K562 (cell line): ENCODE measurements at regions not wholly inside any gene's neighbourhood (a gene's known extent, or its start where the extent isn't known, plus 50 kb on each side); places are given as distances from the start of the nearest gene placed in this dataset.
"Not testable (repeated sequence)": the region's sequence is repeated elsewhere in the genome, so short reads cannot be mapped to it uniquely, and the experiment has no call there.

Experiments used
- ATAC-seq: fragments of 200-7000 bp; cut with Tn5 transposase; 3 replicates; pipeline ENCODE4 v1.9.1; 2020; ENCODE audit warnings: moderate library complexity
- BruUV-seq: library from RNA; stranded (reverse); fragments of 400-500 nt; replicated peaks from 2 replicates; lab custom pipeline; 2021; lab: Mats Ljungman, UMichigan
- CTCF ChIA-PET: fragments of 300-600 bp; formaldehyde crosslinking; extraction: SDS; loops from one replicate; lab custom pipeline; 2021; ENCODE audit warnings: low intra/inter-chr PET ratio; lab: Yijun Ruan, JAX
- POLR2A ChIA-PET: fragments of 300-600, 350-650 bp; sonication (Branson Sonifier 250); formaldehyde crosslinking; extraction: SDS; loops from one replicate; lab custom pipeline; 2021; ENCODE audit warnings: antibody characterized with exemption, inconsistent platforms; lab: Yijun Ruan, JAX
- DNase-seq, 4 experiments: peaks; one replicate each; pipeline versions ENCODE4 v3.0.0 to v3.0.0-alpha.2; 2011 to 2018; ENCODE audit warnings: low spot score in 3 of 4, mixed read lengths in 3 of 4; ENCODE audit errors: extremely low read depth in 1 of 4
- FAIRE-seq: peaks from 2 replicates; lab custom pipeline; 2011; peaks lifted over from hg19 to GRCh38; lab: Jason Lieb, UNC
- H2AFZ ChIP-seq: 2 replicates; pipeline ENCODE4 v1.6.0; 2011; ENCODE audit warnings: low read depth, low read length, control low read depth, inconsistent platforms
- H3K27ac ChIP-seq: fragments of 200-600 bp; 3 replicates; pipeline ENCODE4 v1.8.0; 2011; ENCODE audit warnings: low read depth, mild to moderate bottlenecking, control low read depth, inconsistent platforms, low read length, moderate library complexity, mixed read lengths; ENCODE audit errors: extremely low read depth
- H3K27me3 ChIP-seq, 2 experiments: fragments of 300-600 bp in 1 of 2; 2 replicates in 1 of 2; 3 replicates in 1 of 2; pipeline versions ENCODE4 v1.6.0 to v1.8.0; 2011; ENCODE audit warnings: inconsistent platforms in 2 of 2, low read length in 2 of 2, mild to moderate bottlenecking in 1 of 2, mixed read lengths in 1 of 2, moderate library complexity in 1 of 2; ENCODE audit not compliant: control insufficient read depth in 2 of 2, insufficient read depth in 2 of 2
- H3K36me3 ChIP-seq: fragments of 300-600 bp; 3 replicates; pipeline ENCODE4 v1.8.0; 2011; ENCODE audit warnings: mild to moderate bottlenecking, low read length, inconsistent platforms; ENCODE audit not compliant: control insufficient read depth, insufficient read depth
- H3K4me1 ChIP-seq, 2 experiments: fragments of 200-600 bp in 1 of 2; replicated peaks in 1 of 2; 2 replicates in 1 of 2; 3 replicates in 1 of 2; pipeline versions ENCODE4 v1.5.1 to v1.8.0; 2011; ENCODE audit warnings: inconsistent platforms in 2 of 2, low read length in 2 of 2, mild to moderate bottlenecking in 1 of 2, mixed read lengths in 1 of 2, moderate library complexity in 1 of 2; ENCODE audit not compliant: control insufficient read depth in 2 of 2, insufficient read depth in 2 of 2
- H3K4me2 ChIP-seq: 2 replicates; pipeline ENCODE4 v1.6.1; 2011; ENCODE audit warnings: low read length, control low read depth, inconsistent platforms, mixed read lengths; ENCODE audit not compliant: insufficient read depth
- H3K4me3 ChIP-seq: fragments of 200-600 bp; sonication (generic), shearing (Covaris generic); 2 replicates; pipeline ENCODE4 v1.5.1; 2016; ENCODE audit warnings: control low read depth, inconsistent platforms
- H3K79me2 ChIP-seq: fragments of 200-600 bp; 3 replicates; pipeline ENCODE4 v1.8.0; 2011; ENCODE audit warnings: low read length, inconsistent platforms; ENCODE audit not compliant: control insufficient read depth, insufficient read depth
- H3K9ac ChIP-seq, 2 experiments: 2 replicates each; pipeline versions ENCODE4 v1.6.0 to v1.6.1; 2011; ENCODE audit warnings: low read depth in 2 of 2, low read length in 2 of 2, control low read depth in 1 of 2, inconsistent platforms in 1 of 2, mild to moderate bottlenecking in 1 of 2, mixed read lengths in 1 of 2; ENCODE audit not compliant: insufficient read depth in 1 of 2
- H3K9me1 ChIP-seq: one replicate; pipeline ENCODE4 v1.6.0; 2011; ENCODE audit warnings: inconsistent platforms, mild to moderate bottlenecking, low read length, moderate library complexity; ENCODE audit not compliant: control insufficient read depth, insufficient read depth
- H3K9me3 ChIP-seq: replicated peaks from 2 replicates; pipeline ENCODE4 v1.5.1; 2011; ENCODE audit warnings: low read depth, low read length, inconsistent platforms; ENCODE audit not compliant: control insufficient read depth, insufficient read depth
- H4K20me1 ChIP-seq: replicated peaks from 2 replicates; pipeline ENCODE4 v1.6.1; 2011; ENCODE audit warnings: low read length, inconsistent platforms, mixed read lengths; ENCODE audit not compliant: control insufficient read depth, insufficient read depth
- E2F4 ChIP-seq: sonication (generic); formaldehyde crosslinking; IDR thresholded peaks from 2 replicates; pipeline ENCODE4 v1.8.0; 2022; ENCODE audit warnings: mild to moderate bottlenecking, low read depth, missing genetic modification reagents
- KLF10 ChIP-seq: fragments of 250-450 bp; sonication (Bioruptor Pico); IDR thresholded peaks from 2 replicates; pipeline ENCODE4 v1.6.1; 2021; ENCODE audit warnings: matching md5 sums
- RBM25 ChIP-seq: fragments of 200-400 bp; formaldehyde crosslinking; IDR thresholded peaks from 2 replicates; pipeline ENCODE4 v1.6.1; 2018; ENCODE audit warnings: low read length, low read depth, moderate library complexity; ENCODE audit not compliant: severe bottlenecking
- ZNF146 ChIP-seq: IDR thresholded peaks from one replicate; pipeline ENCODE4 v1.6.1; 2018; ENCODE audit warnings: missing compliant biosample characterization; ENCODE audit not compliant: unreplicated experiment
- WGBS: fragments of 100-300 bp; shearing (Covaris generic); methylation state at CpG from one replicate; pipeline ENCODE4 v1.1.6; 2016; ENCODE audit warnings: low coverage, mixed read lengths; ENCODE audit not compliant: insufficient coverage; ENCODE audit errors: missing lambda C conversion rate; 5-methylcytosine and 5-hydroxymethylcytosine counted together
- in situ Hi-C: fragments of 300-500 bp; cut with MboI; formaldehyde crosslinking; loops from 4 replicates; pipeline ENCODE4 v1.15.0; 2018; ENCODE audit warnings: inconsistent platforms, mixed read lengths
- intact Hi-C: fragments of 100-400 bp; cut with micrococcal nuclease; formaldehyde crosslinking; loops from 2 replicates; pipeline ENCODE4 v1.14.2; 2022

- no peak for ATAC-seq
- TF ChIP-seq E2F4 (CRISPR knock-in tag) (no peak), KLF10 (CRISPR knock-in tag) (no peak)
- Histone ChIP-seq H3K4me2 (no peak overlapping the region), H3K9ac (no peak overlapping the region), H3K27ac (no peak overlapping the region), H3K36me3 (no peaks in the 10 kb centered on the region), H3K27me3 (no peaks in the 10 kb centered on the region), H3K9me1 (no peaks in the 10 kb centered on the region), H3K79me2 (no peaks in the 10 kb centered on the region), H3K9me3 (peaks cover 4% of the 10 kb centered on the region), H2AFZ (no peak overlapping the region), H3K4me3 (no peak overlapping the region), H3K4me1 (no peaks in the 10 kb centered on the region), H4K20me1 (no peaks in the 10 kb centered on the region)
- WGBS, result 0% methylated on average over 1 of the region's 1 CpG
- intact Hi-C loops (no loop called here), in situ Hi-C loops (no loop called here)
- no peak for FAIRE-seq
- ChIA-PET CTCF (interaction anchor here (0.5 kb wide), 1 partner anchor 363 kb away, joined by 4 read pairs; no protein-coding TSS in a partner anchor), POLR2A (no interaction called here)
- DNase-seq, result peak in 2 of 4 experiments; percentile 2 to 4
- BruUV-seq, result no TSS peak
Measured at GRCh38 chr13:80523134-80523533, 182.2 kb upstream of the SPRY2 start.

- CTCF ChIA-PET, DNase-seq: not testable (repeated sequence)
Measured at GRCh38 chr13:80522463-80522862, 181.5 kb upstream of the SPRY2 start.

More at GRCh38 chr13:80522463-80522862, 181.5 kb upstream of the SPRY2 start:
- in situ Hi-C loops, H2AFZ ChIP-seq, FAIRE-seq, H4K20me1 ChIP-seq, POLR2A ChIA-PET, H3K9me3 ChIP-seq, H3K4me1 ChIP-seq, H3K4me3 ChIP-seq, H3K9ac ChIP-seq, H3K27me3 ChIP-seq, H3K36me3 ChIP-seq, BruUV-seq, H3K9me1 ChIP-seq, H3K27ac ChIP-seq, H3K79me2 ChIP-seq, H3K4me2 ChIP-seq, intact Hi-C loops, ATAC-seq: not testable (repeated sequence)
- 0% methylated on average over 1 of the region's 1 CpG for WGBS
- TF ChIP-seq RBM25 (peak; percentile 14), ZNF146 (CRISPR knock-in tag) (peak; percentile 94)
